HG02970 (cell line): ENCODE measurements at regions not wholly inside any gene's neighbourhood (a gene's known extent, or its start where the extent isn't known, plus 50 kb on each side); places are given as distances from the start of the nearest gene placed in this dataset.

ENCODE experiments used
- ATAC-seq: cut with Tn5 transposase; IDR thresholded peaks from one replicate; pipeline ENCODE4 v1.9.1; 2021; ENCODE audit warnings: mild to moderate bottlenecking, moderate library complexity, moderate number of reproducible peaks; ENCODE audit not compliant: unreplicated experiment, low FRiP score

DNA sequence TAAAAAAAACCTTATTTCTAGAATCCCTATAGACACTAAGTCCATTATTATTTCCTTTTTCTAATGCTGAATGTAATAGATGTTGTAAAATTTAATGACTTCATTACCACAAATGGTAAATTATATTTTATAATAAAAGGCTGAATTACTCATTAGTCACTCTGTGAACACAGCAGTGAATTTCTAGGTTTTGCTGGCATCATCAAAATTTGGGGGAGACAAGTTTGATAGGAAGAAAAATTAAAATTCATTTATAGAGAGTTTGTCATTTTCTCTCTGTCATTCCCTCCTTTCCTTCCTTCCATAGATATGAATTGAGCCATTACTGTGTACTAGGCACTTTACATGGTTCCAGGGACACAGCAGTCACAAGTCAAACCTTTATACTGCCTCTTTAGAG is 340.9 kb downstream of the TRIB2 start:
- ATAC-seq, result no peak

GRCh38 chr2:13066676-13067075 is 349.9 kb downstream of the TRIB2 start:
- no peak for ATAC-seq

DNA sequence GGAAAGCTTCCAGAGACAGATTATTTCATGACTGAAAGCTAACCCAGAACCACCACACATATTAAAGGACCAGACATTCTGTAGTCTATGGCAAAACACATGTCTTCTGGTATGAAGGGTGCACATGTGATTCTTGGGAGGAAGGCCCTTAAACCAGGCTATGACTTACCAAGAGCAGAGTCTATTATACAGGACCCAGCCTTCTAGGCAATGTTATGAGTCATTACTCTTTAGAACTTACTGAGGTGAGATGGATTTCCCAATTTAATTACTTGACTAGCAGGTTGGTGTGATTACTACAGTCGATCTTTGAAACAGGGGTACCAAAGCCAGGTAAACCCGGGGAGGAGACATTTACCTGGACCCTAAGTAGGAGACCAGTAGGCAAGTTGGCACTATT is 350.8 kb downstream of the TRIB2 start:
- no peak for ATAC-seq

GRCh38 chr2:13089971-13090370 is 373.2 kb downstream of the TRIB2 start:
- ATAC-seq, result no peak

- no peak for ATAC-seq
These were observed 374.7 kb downstream of the TRIB2 start for GRCh38 chr2:13091455-13091854.

GRCh38 chr2:13091861-13092378 is 375.2 kb downstream of the TRIB2 start:
- ATAC-seq, result no peak

DNA sequence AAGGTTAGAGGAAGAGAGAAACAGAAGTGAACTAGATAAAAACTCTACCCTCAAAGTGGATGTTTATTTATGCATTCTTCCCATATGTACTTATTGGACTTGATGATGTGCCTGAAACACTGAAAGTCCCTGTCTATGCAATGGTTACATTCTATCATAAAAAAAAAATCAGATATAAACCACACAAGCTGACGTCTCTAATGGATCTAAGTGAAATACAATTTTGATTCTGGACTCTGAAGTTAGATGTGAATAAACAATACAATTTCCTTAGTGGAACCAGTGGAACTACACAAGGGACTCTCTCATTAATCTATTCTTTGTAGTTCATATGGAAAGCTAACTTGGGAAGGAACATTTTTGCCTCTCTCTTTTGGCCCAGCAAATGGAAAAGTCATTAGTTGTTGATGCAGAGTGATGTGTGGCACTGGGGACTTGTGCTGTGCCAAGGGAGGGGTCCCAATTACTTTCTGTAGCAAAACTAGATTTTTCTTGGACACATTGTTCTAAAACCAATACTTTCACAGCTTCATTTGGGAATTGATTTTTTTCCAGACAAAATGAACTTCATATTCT is 376.8 kb downstream of the TRIB2 start:
- ATAC-seq, result no peak

DNA sequence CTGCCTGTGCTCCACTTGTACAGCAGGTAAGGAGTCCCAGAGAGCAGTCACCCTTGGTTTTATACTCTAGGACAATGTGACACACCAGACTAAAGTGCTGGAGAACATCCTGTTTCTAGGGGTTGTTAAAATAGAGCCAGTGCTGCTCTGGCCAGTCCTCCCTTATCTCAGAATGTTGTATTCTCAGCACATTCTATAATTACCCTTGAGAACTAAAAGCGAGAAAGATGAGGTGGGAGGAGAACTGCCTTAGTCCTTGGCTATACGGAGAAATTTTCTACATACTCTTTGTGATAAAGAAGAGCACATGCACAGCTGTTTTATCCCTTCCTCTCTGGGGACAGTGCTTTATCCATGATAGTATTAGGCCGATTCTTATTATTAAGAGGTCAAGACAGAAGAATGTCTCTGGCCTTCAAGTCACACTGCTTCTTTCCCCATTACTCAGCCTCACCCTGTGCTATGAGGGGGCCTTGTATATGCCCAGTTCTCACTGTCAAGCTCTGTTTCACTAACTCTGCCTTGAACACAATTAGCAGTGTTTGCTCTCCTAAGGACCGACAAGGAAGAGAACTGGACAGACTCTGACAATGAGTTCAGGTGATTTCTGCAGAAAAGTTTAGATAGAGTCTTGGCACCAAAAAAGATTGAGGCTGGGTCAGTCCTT is 385.8 kb downstream of the TRIB2 start:
- no peak for ATAC-seq

- no peak for ATAC-seq
These were observed 386.4 kb downstream of the TRIB2 start for GRCh38 chr2:13103151-13103550.

DNA sequence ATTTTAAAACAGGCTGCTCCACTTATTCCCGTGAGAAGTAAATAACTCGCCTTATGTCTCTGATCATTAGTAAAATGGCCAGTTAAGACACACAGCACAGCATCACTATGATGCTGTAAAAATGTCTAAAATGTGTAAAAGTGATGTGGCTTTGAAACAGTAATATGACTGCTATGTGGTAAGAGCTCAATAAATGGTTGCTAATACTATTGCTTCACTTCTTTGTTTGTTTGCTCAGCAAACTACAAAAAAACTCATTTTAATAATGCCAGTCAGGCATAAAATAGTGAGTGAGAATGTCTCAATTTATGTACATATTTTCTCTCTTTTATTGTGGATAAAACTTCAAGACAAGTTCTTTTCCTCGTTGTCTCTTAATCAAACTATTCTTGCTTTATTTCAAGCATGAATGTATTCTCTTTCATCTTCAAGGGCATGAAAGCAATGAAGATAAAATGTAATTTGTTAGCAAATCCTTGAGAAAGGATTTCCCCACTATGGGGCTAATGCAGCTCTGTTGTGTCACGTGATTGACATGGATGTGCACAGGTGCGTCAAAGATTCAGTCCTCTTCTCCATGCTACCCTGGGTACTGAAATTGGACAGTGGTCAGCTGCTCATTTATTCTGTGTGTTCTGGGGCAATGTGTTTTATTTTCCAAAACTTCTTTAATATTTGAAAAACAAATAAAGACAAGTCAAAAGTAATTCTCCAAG is 387.2 kb downstream of the TRIB2 start:
- no peak for ATAC-seq

DNA sequence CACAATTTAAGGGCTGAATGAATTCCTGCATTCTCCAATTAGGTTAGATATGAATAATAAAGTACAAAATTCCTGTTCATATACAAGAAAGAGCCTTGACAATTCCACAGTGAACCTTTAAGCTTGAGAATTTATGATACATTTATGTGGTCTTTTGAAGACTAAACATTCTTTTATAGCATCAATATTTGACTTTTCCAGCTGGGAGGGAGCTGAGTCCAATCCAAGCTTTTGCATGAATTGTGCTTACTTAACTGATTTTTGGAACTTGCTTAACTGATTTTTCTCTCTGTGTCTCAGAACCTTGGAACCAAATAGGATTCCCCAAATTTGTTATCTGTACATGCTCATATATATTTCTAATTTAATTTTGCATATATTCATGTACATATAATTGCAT is 388.0 kb downstream of the TRIB2 start:
- no peak for ATAC-seq

GRCh38 chr2:13106302-13106701 is 389.6 kb downstream of the TRIB2 start:
- no peak for ATAC-seq

DNA sequence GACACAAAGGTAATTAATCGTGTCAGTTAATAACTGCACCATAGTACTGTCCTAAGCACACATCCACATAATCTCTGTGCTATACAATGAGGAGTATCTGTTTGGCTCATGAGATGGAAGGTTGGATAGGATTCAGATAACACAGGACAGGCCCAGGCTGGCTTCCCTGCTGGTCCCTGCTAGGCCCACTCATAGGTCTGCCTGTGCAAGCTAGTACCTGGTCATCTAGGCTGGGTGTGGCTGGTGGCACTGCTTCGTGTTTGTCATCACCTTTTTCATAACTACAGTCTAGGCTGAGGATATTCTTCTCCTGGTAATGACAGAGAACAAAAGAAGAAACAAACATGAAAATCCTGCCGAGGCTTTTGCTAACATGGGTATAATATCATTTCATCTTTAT is 392.8 kb downstream of the TRIB2 start:
- no peak for ATAC-seq

DNA sequence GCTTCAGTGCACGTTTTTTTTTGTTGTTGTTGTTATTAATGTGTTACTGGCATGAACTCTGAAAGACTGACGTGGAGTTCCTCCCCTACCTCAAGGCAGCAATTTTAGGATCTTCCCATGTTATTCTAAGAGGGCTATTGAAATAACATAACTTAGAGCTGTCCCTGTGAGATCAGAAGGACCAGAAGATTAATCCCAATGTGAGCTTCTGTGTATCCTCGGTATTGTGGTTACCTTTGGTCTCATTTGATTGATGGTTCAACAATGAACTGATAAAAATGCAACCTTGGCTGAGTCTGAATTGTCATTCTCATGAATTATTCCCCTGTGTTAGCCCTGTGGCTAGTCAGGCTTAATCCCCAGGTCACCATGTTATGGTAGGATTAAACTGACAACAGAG is 394.1 kb downstream of the TRIB2 start:
- ATAC-seq, result no peak

DNA sequence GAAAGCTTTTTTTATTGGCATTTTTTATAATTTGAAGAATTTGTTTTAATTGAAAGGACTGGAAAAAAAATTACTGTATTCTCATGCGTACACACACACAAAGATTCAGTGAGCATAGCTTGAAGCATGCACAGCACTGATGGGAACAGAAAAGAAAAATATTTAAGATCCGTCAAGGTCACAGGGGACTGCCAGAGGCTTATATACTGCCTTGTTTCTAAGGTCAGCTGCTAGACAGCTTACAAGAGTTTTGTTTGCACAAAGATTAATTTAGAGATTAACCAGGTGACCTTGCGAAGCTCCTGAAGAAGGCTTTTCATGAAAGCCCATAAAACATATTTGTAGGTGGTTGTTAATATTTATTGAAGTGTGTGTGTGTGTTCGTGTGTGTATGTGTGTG is 396.3 kb downstream of the TRIB2 start:
- ATAC-seq, result no peak

GRCh38 chr2:13114391-13114790 is 397.7 kb downstream of the TRIB2 start:
- no peak for ATAC-seq

GRCh38 chr2:13115643-13116042 is 398.9 kb downstream of the TRIB2 start:
- ATAC-seq, result no peak

GRCh38 chr2:13121096-13121495 is 404.4 kb downstream of the TRIB2 start:
- ATAC-seq, result no peak

DNA sequence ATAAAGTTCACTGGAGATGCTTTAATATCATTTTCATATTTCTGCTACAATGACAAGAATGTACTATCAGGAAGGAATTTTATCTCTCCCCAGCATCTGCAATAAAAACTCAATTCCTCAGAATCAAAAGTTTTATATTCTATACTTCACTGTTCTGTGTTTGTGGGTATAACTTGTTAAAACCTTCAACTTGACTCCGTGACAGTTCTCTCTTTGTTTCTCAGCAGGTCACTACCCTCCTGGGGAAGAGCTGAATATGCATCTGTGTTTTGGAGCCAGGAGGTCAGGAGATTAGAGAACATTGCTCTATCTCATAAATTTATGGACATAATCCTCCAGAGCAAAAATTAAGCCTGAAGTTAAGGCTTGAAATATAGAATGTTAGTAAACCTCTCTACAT is 411.4 kb downstream of the TRIB2 start:
- no peak for ATAC-seq

DNA sequence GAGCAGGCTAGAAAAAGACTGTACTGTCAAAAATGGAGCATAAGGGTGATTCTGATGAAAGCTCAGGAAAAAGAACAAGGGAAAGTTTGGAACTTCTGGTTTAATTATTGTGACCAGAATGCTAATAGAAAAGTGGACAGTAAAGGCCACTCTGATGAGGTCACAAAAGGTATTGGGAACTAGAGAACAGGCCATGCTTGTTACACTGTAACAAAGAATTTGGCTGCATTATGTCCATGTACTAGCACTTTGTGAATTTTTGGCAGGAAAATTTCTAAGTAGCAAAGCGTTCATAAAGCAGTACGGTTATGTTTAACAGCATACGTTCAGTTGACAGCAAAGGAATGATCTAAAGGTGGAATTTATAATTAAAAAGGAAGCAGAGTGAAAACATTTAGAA is 418.6 kb downstream of the TRIB2 start:
- ATAC-seq, result no peak

DNA sequence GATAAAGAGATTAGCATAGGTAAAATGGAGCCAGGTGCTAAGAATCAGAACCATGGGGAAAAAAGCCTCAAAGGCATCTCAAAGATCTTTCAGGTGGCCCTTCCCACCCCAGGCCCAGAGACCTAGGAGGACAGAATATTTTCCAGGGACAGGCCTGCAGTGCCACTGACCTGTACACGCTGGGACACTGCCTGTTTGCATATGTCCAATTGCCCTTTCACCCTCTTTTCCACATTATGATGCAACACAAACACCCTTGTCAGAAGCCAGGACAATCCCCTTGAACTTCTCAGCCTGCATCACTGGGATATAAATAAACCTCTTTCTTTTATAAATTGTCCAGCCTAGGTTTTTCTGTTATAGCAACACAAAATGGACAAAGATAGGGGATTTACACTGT is 419.1 kb downstream of the TRIB2 start:
- ATAC-seq, result no peak

- no peak for ATAC-seq
These were observed 420.9 kb downstream of the TRIB2 start for GRCh38 chr2:13137679-13138078.
